IgD-negative memory B cell (primary cell): ENCODE measurements at regions not wholly inside any gene's neighbourhood (a gene's known extent, or its start where the extent isn't known, plus 50 kb on each side); places are given as distances from the start of the nearest gene placed in this dataset.

Source experiments
- H3K27ac Mint-ChIP-seq, 3 donors: one replicate each; pipeline ENCODE4 v1.8.0; 2020 to 2022; ENCODE audit warnings: mild to moderate bottlenecking in 3 of 3, mixed read lengths in 3 of 3, moderate library complexity in 1 of 3
- H3K27me3 Mint-ChIP-seq: one replicate; pipeline ENCODE4 v1.8.0; 2021; ENCODE audit warnings: mixed read lengths
- H3K36me3 Mint-ChIP-seq: one replicate; pipeline ENCODE4 v1.8.0; 2020; ENCODE audit warnings: mild to moderate bottlenecking, mixed read lengths
- H3K4me1 Mint-ChIP-seq, 3 donors: one replicate each; pipeline ENCODE4 v1.8.0; 2020 to 2022; ENCODE audit warnings: mixed read lengths in 3 of 3, mild to moderate bottlenecking in 1 of 3
- H3K4me3 Mint-ChIP-seq, 4 donors: one replicate each; pipeline ENCODE4 v1.8.0; 2020 to 2022; ENCODE audit warnings: mild to moderate bottlenecking in 4 of 4, mixed read lengths in 4 of 4, moderate library complexity in 3 of 4
- H3K9me3 Mint-ChIP-seq, 3 donors: one replicate each; pipeline ENCODE4 v1.8.0; 2020 to 2021; ENCODE audit warnings: mixed read lengths in 3 of 3, mild to moderate bottlenecking in 1 of 3

- Mint-ChIP-seq H3K27ac (no peak overlapping the region), H3K4me1 (peaks cover 0 to 2% (median 0%) of the 10 kb centered on the region in 3 donors), H3K9me3 (peaks cover 0 to 3% (median 3%) of the 10 kb centered on the region in 3 donors), H3K36me3 (no peaks in the 10 kb centered on the region), H3K4me3 (no peak overlapping the region), H3K27me3 (peaks cover 31% of the 10 kb centered on the region)
Observed at GRCh38 chrX:139198936-139199335, 331.6 kb upstream of the F9 start.

- Mint-ChIP-seq H3K4me1 (no peaks in the 10 kb centered on the region), H3K27me3 (peaks cover 26% of the 10 kb centered on the region), H3K36me3 (no peaks in the 10 kb centered on the region), H3K4me3 (no peak overlapping the region), H3K27ac (no peak overlapping the region), H3K9me3 (peaks cover 0 to 3% (median 2%) of the 10 kb centered on the region in 3 donors)
Observed at GRCh38 chrX:139196890-139197289, 333.6 kb upstream of the F9 start.

- no peak overlapping the region for H3K27ac Mint-ChIP-seq
- H3K4me1 Mint-ChIP-seq, result no peaks in the 10 kb centered on the region
- H3K27me3 Mint-ChIP-seq, result peaks cover 24% of the 10 kb centered on the region
- peak overlapping the region in 2 of 4 donors; percentile 31 to 50 for H3K4me3 Mint-ChIP-seq
- H3K36me3 Mint-ChIP-seq, result no peaks in the 10 kb centered on the region
- H3K9me3 Mint-ChIP-seq, result peaks cover 0 to 3% (median 2%) of the 10 kb centered on the region in 3 donors
Observed at GRCh38 chrX:139194571-139195280, 335.8 kb upstream of the F9 start.

- peaks cover 21% of the 10 kb centered on the region for H3K27me3 Mint-ChIP-seq
- no peak overlapping the region for H3K27ac Mint-ChIP-seq
- no peaks in the 10 kb centered on the region for H3K36me3 Mint-ChIP-seq
- no peak overlapping the region for H3K4me3 Mint-ChIP-seq
- peaks cover 0 to 3% (median 2%) of the 10 kb centered on the region in 3 donors for H3K9me3 Mint-ChIP-seq
- H3K4me1 Mint-ChIP-seq, result no peaks in the 10 kb centered on the region
Observed at GRCh38 chrX:139192386-139192961, 338.1 kb upstream of the F9 start.

GRCh38 chrX:139191746-139192385, 338.7 kb upstream of the F9 start:
- H3K9me3 Mint-ChIP-seq, result peaks cover 0 to 3% (median 0%) of the 10 kb centered on the region in 3 donors
- H3K4me1 Mint-ChIP-seq, result no peaks in the 10 kb centered on the region
- H3K27me3 Mint-ChIP-seq, result peaks cover 17% of the 10 kb centered on the region
- H3K36me3 Mint-ChIP-seq, result no peaks in the 10 kb centered on the region
- no peak overlapping the region for H3K4me3 Mint-ChIP-seq
- no peak overlapping the region for H3K27ac Mint-ChIP-seq

- Mint-ChIP-seq H3K36me3 (no peaks in the 10 kb centered on the region), H3K27me3 (peaks cover 18% of the 10 kb centered on the region), H3K27ac (no peak overlapping the region), H3K9me3 (peaks cover 0 to 3% (median 0%) of the 10 kb centered on the region in 3 donors), H3K4me1 (no peaks in the 10 kb centered on the region), H3K4me3 (no peak overlapping the region)
Observed at GRCh38 chrX:139191286-139191685, 339.3 kb upstream of the F9 start.

GRCh38 chrX:139187738-139188137, 342.8 kb upstream of the F9 start:
- H3K4me3 Mint-ChIP-seq, result no peak overlapping the region
- no peaks in the 10 kb centered on the region for H3K4me1 Mint-ChIP-seq
- no peak overlapping the region for H3K27ac Mint-ChIP-seq
- peaks cover 0 to 2% (median 0%) of the 10 kb centered on the region in 3 donors for H3K9me3 Mint-ChIP-seq
- peaks cover 6% of the 10 kb centered on the region for H3K27me3 Mint-ChIP-seq
- no peaks in the 10 kb centered on the region for H3K36me3 Mint-ChIP-seq

GRCh38 chrX:139186991-139187390, 343.5 kb upstream of the F9 start:
- Mint-ChIP-seq H3K27me3 (peaks cover 4% of the 10 kb centered on the region), H3K4me3 (no peak overlapping the region), H3K36me3 (no peaks in the 10 kb centered on the region), H3K9me3 (peaks cover 0 to 2% (median 0%) of the 10 kb centered on the region in 3 donors), H3K4me1 (no peaks in the 10 kb centered on the region), H3K27ac (no peak overlapping the region)

- peaks cover 5% of the 10 kb centered on the region for H3K27me3 Mint-ChIP-seq
- no peaks in the 10 kb centered on the region for H3K36me3 Mint-ChIP-seq
- H3K4me1 Mint-ChIP-seq, result no peaks in the 10 kb centered on the region
- H3K9me3 Mint-ChIP-seq, result peaks cover 3 to 5% (median 5%) of the 10 kb centered on the region in 3 donors
- H3K4me3 Mint-ChIP-seq, result no peak overlapping the region
- H3K27ac Mint-ChIP-seq, result no peak overlapping the region
Observed at GRCh38 chrX:139179592-139179991, 350.9 kb upstream of the F9 start.

GRCh38 chrX:139178980-139179379, 351.6 kb upstream of the F9 start:
- Mint-ChIP-seq H3K4me3 (no peak overlapping the region), H3K4me1 (no peaks in the 10 kb centered on the region), H3K27me3 (peaks cover 5% of the 10 kb centered on the region), H3K9me3 (peaks cover 3 to 5% (median 5%) of the 10 kb centered on the region in 3 donors), H3K36me3 (no peaks in the 10 kb centered on the region), H3K27ac (no peak overlapping the region)

- H3K9me3 Mint-ChIP-seq, result peaks cover 5% of the 10 kb centered on the region in 3 donors
- no peak overlapping the region for H3K4me3 Mint-ChIP-seq
- H3K4me1 Mint-ChIP-seq, result no peaks in the 10 kb centered on the region
- H3K27ac Mint-ChIP-seq, result no peak overlapping the region
- no peaks in the 10 kb centered on the region for H3K36me3 Mint-ChIP-seq
- no peaks in the 10 kb centered on the region for H3K27me3 Mint-ChIP-seq
Observed at GRCh38 chrX:139172731-139173130, 357.8 kb upstream of the F9 start.

GRCh38 chrX:139170526-139171173, 359.9 kb upstream of the F9 start:
- Mint-ChIP-seq H3K27me3 (no peaks in the 10 kb centered on the region), H3K36me3 (no peaks in the 10 kb centered on the region), H3K4me3 (no peak overlapping the region), H3K4me1 (no peaks in the 10 kb centered on the region), H3K27ac (no peak overlapping the region), H3K9me3 (peaks cover 3 to 4% (median 3%) of the 10 kb centered on the region in 3 donors)

GRCh38 chrX:139167282-139167681, 363.3 kb upstream of the F9 start:
- H3K27ac Mint-ChIP-seq, result no peak overlapping the region
- H3K27me3 Mint-ChIP-seq, result no peaks in the 10 kb centered on the region
- no peaks in the 10 kb centered on the region for H3K4me1 Mint-ChIP-seq
- peaks cover 0 to 2% (median under 1%) of the 10 kb centered on the region in 3 donors for H3K9me3 Mint-ChIP-seq
- no peaks in the 10 kb centered on the region for H3K36me3 Mint-ChIP-seq
- H3K4me3 Mint-ChIP-seq, result no peak overlapping the region

- Mint-ChIP-seq H3K36me3 (no peaks in the 10 kb centered on the region), H3K27me3 (peaks cover 1% of the 10 kb centered on the region), H3K4me1 (no peaks in the 10 kb centered on the region), H3K9me3 (peaks cover 1 to 12% (median 11%) of the 10 kb centered on the region in 3 donors), H3K4me3 (no peak overlapping the region), H3K27ac (no peak overlapping the region)
Observed at GRCh38 chrX:139158256-139158655, 372.3 kb upstream of the F9 start.

- Mint-ChIP-seq H3K4me3 (no peak overlapping the region), H3K36me3 (no peaks in the 10 kb centered on the region)
Observed at GRCh38 chrX:139156356-139156755, 374.2 kb upstream of the F9 start.

More at GRCh38 chrX:139156356-139156755, 374.2 kb upstream of the F9 start:
- peaks cover 3 to 11% (median 7%) of the 10 kb centered on the region in 3 donors for H3K9me3 Mint-ChIP-seq
- no peaks in the 10 kb centered on the region for H3K4me1 Mint-ChIP-seq
- peaks cover 2% of the 10 kb centered on the region for H3K27me3 Mint-ChIP-seq
- H3K27ac Mint-ChIP-seq, result no peak overlapping the region
